ENCODE measurements at regions not wholly inside any gene's neighbourhood (a gene's known extent, or its start where the extent isn't known, plus 50 kb on each side); places are given as distances from the start of the nearest gene placed in this dataset.

DNA sequence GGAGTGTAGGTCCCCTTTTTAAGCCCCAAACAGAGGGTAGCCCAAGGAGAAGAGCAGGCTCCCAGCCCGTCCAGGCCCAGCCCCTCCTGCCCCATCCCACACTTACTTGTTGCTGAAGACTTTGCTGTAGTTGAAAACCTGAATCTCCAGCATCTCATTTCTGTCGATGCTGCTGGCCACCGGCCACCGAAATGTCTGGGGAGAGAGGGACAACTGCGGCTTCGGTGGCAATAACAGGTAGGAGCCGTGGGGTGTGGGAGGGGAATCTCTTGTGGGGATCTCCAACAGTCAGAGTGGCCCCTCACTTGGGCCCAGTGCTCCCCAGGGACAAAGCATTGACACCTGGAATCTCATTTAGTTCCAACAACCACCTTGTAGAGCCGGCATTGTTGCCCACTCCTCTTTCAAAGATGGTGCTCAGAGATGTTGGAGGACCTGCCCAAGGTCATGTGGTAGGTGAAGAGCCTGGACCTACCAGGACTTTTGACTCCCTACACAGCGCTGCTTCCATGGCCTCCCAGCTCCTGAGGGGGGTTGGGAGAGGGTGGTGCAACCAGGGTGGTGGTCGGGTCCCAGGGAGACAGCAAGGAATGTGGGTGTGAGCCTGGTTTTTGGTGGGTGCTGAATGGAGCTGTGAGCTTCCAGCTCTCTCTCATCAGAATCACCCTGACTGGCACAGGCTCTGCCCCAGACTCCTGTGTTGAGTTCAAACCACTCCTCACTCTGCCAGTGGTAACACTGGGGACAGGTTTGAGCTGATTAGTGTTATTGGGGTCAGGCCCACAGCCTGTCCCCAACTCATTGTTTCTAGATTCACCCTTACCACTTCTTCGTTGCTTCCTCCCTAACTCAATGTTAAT, 50.0 kb upstream of the OTOF start:
- Mint-ChIP-seq H3K9me3 (ENCODE audit: low read depth, unreplicated experiment) (no peaks in the 10 kb centered on the region), H3K27ac (ENCODE audit: unreplicated experiment) (no peak overlapping the region), H3K4me3 (ENCODE audit: low read depth, unreplicated experiment) (no peak overlapping the region), H3K27me3 (ENCODE audit: unreplicated experiment) (peaks cover 37% of the 10 kb centered on the region), H3K36me3 (ENCODE audit: insufficient read depth, unreplicated experiment) (no peaks in the 10 kb centered on the region), H3K4me1 (ENCODE audit: low read depth, unreplicated experiment) (no peaks in the 10 kb centered on the region)
- TF ChIP-seq, protein P1, sequence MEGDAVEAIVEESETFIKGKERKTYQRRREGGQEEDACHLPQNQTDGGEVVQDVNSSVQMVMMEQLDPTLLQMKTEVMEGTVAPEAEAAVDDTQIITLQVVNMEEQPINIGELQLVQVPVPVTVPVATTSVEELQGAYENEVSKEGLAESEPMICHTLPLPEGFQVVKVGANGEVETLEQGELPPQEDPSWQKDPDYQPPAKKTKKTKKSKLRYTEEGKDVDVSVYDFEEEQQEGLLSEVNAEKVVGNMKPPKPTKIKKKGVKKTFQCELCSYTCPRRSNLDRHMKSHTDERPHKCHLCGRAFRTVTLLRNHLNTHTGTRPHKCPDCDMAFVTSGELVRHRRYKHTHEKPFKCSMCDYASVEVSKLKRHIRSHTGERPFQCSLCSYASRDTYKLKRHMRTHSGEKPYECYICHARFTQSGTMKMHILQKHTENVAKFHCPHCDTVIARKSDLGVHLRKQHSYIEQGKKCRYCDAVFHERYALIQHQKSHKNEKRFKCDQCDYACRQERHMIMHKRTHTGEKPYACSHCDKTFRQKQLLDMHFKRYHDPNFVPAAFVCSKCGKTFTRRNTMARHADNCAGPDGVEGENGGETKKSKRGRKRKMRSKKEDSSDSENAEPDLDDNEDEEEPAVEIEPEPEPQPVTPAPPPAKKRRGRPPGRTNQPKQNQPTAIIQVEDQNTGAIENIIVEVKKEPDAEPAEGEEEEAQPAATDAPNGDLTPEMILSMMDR (IDR thresholded peaks at IDR 0.05; ENCODE audit: unreplicated experiment), result no peak
- BruUV-seq (replicated peaks), result no TSS peak
- no peak for DNase-seq
- intact Hi-C loops (cut with micrococcal nuclease; ENCODE audit: unreplicated experiment), result no loop called here
- CTCF ChIA-PET, result no interaction called here
